Lung microvascular endothelial cell (primary cell): ENCODE measurements at regions not wholly inside any gene's neighbourhood (a gene's known extent, or its start where the extent isn't known, plus 50 kb on each side); places are given as distances from the start of the nearest gene placed in this dataset.

Experiments used
- DNase-seq, 2 donors: peaks; one replicate each; pipeline versions ENCODE4 v3.0.0 to v3.0.0-alpha.2; 2010; ENCODE audit warnings: low read depth in 2 of 2

- peak in 1 of 2 donors; percentile 68 for DNase-seq
Observed at GRCh38 chr6:132100388-132100990, 149.3 kb upstream of the CCN2 start.

GRCh38 chr6:132096996-132097395, 145.8 kb upstream of the CCN2 start:
- DNase-seq: peak in 1 of 2 donors; percentile 47

GRCh38 chr6:132096245-132096644, 145.1 kb upstream of the CCN2 start:
- no peak for DNase-seq

GRCh38 chr6:132089173-132089572, 138.0 kb upstream of the CCN2 start:
- DNase-seq: no peak

- no peak for DNase-seq
Observed at GRCh38 chr6:132088150-132088549, 137.0 kb upstream of the CCN2 start.

- DNase-seq: peak; percentile 54 to 57
Observed at GRCh38 chr6:132087391-132087790, 136.2 kb upstream of the CCN2 start.

GRCh38 chr6:132085731-132086130, 134.6 kb upstream of the CCN2 start:
- DNase-seq: peak in 1 of 2 donors; percentile 26

GRCh38 chr6:132084811-132085509, 133.8 kb upstream of the CCN2 start:
- peak; percentile 80 to 96 for DNase-seq

- DNase-seq: no peak
Observed at GRCh38 chr6:132082421-132082820, 131.2 kb upstream of the CCN2 start.

- DNase-seq: no peak
Observed at GRCh38 chr6:132081338-132081737, 130.2 kb upstream of the CCN2 start.

GRCh38 chr6:132079286-132079685, 128.1 kb upstream of the CCN2 start:
- no peak for DNase-seq

- peak in 1 of 2 donors; percentile 19 for DNase-seq
Observed at GRCh38 chr6:132076452-132076851, 125.3 kb upstream of the CCN2 start.

GRCh38 chr6:132072831-132073230, 121.7 kb upstream of the CCN2 start:
- no peak for DNase-seq

GRCh38 chr6:132072271-132072670, 121.1 kb upstream of the CCN2 start:
- peak in 1 of 2 donors; percentile 51 for DNase-seq

- peak in 1 of 2 donors; percentile 19 for DNase-seq
Observed at GRCh38 chr6:132070356-132070755, 119.2 kb upstream of the CCN2 start.

GRCh38 chr6:132068766-132069165, 117.6 kb upstream of the CCN2 start:
- no peak for DNase-seq

GRCh38 chr6:132067286-132067685, 116.1 kb upstream of the CCN2 start:
- DNase-seq: peak; percentile 31 to 76

GRCh38 chr6:132065556-132065955, 114.4 kb upstream of the CCN2 start:
- no peak for DNase-seq

- peak in 1 of 2 donors; percentile 98 for DNase-seq
Observed at GRCh38 chr6:132063738-132064137, 112.6 kb upstream of the CCN2 start.

GRCh38 chr6:132063204-132063603, 112.0 kb upstream of the CCN2 start:
- DNase-seq: peak; percentile 24 to 95

- peak in 1 of 2 donors; percentile 66 for DNase-seq
Observed at GRCh38 chr6:132062626-132063025, 111.5 kb upstream of the CCN2 start.

GRCh38 chr6:132061381-132061780, 110.2 kb upstream of the CCN2 start:
- DNase-seq: peak in 1 of 2 donors; percentile 22

- peak; percentile 72 to 90 for DNase-seq
Observed at GRCh38 chr6:132060591-132060990, 109.4 kb upstream of the CCN2 start.
